Liver (tissue), 3 donors: ENCODE measurements at regions not wholly inside any gene's neighbourhood (a gene's known extent, or its start where the extent isn't known, plus 50 kb on each side); places are given as distances from the start of the nearest gene placed in this dataset.

Source experiments
- CTCF ChIP-seq: fragments of 150-350 bp; IDR thresholded peaks from 2 replicates; pipeline ENCODE4 v1.5.1; 2017; ENCODE audit warnings: improper control_type of control experiment, low read depth, low read length; ENCODE audit not compliant: missing input control
- GABPA ChIP-seq, 2 donors: IDR thresholded peaks in 1 of 2; conservative IDR thresholded peaks in 1 of 2; 2 replicates each; pipeline ENCODE4 v1.6.1; 2016; ENCODE audit warnings: antibody characterized with exemption in 2 of 2, mild to moderate bottlenecking in 1 of 2, moderate library complexity in 1 of 2
- JUND ChIP-seq, 2 donors: IDR thresholded peaks; 2 replicates each; pipeline ENCODE4 v1.6.1; 2016; ENCODE audit warnings: antibody characterized with exemption in 2 of 2
- TF ChIP-seq, protein P1 (sequence below): IDR thresholded peaks from 2 replicates; pipeline ENCODE4 v1.6.1; 2016; ENCODE audit warnings: antibody characterized with exemption, mild to moderate bottlenecking
- donor health status: healthy.
- donor health status: healthy.

DNA sequence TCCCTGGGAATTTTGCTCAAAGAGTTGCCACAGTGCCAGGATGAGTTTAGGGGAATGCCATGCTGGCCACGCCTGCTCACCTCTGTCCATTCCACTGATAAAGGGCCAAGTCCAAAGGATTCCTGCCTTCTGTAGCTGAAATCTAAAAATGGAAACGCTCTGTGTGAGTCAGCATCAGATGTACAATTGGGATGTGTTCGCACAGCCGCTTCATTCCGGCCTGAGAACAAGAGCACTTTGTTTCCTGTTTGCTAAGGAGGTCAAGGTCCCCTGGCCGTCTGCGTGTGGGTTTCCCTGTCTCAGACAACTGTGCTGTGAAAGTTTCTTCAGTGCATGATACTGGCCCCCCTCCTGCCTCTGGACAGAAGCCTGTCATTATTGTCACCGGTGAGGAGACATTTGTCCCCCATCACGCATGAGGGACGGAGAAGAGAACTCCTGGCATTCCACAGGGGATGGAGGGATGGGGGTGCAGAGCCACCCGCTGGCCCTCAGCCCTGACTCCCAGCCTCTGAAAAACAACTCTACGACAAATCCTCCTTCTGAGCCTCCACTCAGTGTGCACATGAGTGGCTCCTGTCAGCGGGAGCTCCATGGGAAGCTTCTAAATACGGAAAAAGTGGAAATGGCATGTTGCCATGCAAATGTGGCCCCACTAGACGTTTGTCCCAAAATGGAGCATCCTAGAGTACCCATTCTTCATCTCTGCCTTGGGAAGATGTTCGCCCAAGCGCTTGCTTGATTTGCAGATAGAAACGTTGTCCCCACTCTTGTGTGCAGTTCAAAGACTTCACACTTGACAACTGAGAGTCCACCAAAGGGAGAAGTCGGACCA lies 143.5 kb upstream of the AFDN start:
- no peak for TF ChIP-seq CTCF
- peak in 1 of 2 donors; percentile 76 for TF ChIP-seq GABPA (IDR thresholded peaks at IDR 0.05 in 1 of 2, conservative IDR thresholded peaks at IDR 0.05 in 1 of 2)
- peak; percentile 94 to 99 for TF ChIP-seq JUND (IDR thresholded peaks at IDR 0.05)
- TF ChIP-seq, protein P1, sequence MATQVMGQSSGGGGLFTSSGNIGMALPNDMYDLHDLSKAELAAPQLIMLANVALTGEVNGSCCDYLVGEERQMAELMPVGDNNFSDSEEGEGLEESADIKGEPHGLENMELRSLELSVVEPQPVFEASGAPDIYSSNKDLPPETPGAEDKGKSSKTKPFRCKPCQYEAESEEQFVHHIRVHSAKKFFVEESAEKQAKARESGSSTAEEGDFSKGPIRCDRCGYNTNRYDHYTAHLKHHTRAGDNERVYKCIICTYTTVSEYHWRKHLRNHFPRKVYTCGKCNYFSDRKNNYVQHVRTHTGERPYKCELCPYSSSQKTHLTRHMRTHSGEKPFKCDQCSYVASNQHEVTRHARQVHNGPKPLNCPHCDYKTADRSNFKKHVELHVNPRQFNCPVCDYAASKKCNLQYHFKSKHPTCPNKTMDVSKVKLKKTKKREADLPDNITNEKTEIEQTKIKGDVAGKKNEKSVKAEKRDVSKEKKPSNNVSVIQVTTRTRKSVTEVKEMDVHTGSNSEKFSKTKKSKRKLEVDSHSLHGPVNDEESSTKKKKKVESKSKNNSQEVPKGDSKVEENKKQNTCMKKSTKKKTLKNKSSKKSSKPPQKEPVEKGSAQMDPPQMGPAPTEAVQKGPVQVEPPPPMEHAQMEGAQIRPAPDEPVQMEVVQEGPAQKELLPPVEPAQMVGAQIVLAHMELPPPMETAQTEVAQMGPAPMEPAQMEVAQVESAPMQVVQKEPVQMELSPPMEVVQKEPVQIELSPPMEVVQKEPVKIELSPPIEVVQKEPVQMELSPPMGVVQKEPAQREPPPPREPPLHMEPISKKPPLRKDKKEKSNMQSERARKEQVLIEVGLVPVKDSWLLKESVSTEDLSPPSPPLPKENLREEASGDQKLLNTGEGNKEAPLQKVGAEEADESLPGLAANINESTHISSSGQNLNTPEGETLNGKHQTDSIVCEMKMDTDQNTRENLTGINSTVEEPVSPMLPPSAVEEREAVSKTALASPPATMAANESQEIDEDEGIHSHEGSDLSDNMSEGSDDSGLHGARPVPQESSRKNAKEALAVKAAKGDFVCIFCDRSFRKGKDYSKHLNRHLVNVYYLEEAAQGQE = peak; percentile 82
